HUES64 (cell line): ENCODE measurements at regions not wholly inside any gene's neighbourhood (a gene's known extent, or its start where the extent isn't known, plus 50 kb on each side); places are given as distances from the start of the nearest gene placed in this dataset.

Source experiments
- H3K27ac ChIP-seq: 2 replicates; pipeline ENCODE4 v1.7.0; 2013; ENCODE audit warnings: low read depth, low read length, inconsistent platforms
- H3K27me3 ChIP-seq: 2 replicates; pipeline ENCODE4 v1.6.1; 2013; ENCODE audit warnings: mild to moderate bottlenecking, low read length; ENCODE audit not compliant: insufficient read depth
- H3K36me3 ChIP-seq: 2 replicates; pipeline ENCODE4 v1.6.1; 2013; ENCODE audit warnings: mild to moderate bottlenecking, low read length; ENCODE audit not compliant: insufficient read depth
- H3K4me1 ChIP-seq: 2 replicates; pipeline ENCODE4 v1.6.1; 2013; ENCODE audit warnings: mild to moderate bottlenecking, low read length, moderate library complexity; ENCODE audit not compliant: insufficient read depth
- H3K4me3 ChIP-seq: 2 replicates; pipeline ENCODE4 v1.5.1; 2013; ENCODE audit warnings: mild to moderate bottlenecking, low read length, moderate library complexity
- H3K9ac ChIP-seq: 2 replicates; pipeline ENCODE4 v1.6.1; 2013; ENCODE audit warnings: mild to moderate bottlenecking, low read depth, low read length
- H3K9me3 ChIP-seq: 2 replicates; pipeline ENCODE4 v1.6.1; 2013; ENCODE audit warnings: low read depth, low read length; ENCODE audit not compliant: insufficient read depth
- WGBS: fragments of 150-250, 120-280 bp; methylation state at CpG from one replicate; pipeline ENCODE4 v1.1.7; 2013; ENCODE audit warnings: missing lambda C conversion rate; 5-methylcytosine and 5-hydroxymethylcytosine counted together

- Histone ChIP-seq H3K9me3 (no peaks in the 10 kb centered on the region), H3K36me3 (no peaks in the 10 kb centered on the region), H3K9ac (no peak overlapping the region), H3K27ac (no peak overlapping the region), H3K4me3 (no peak overlapping the region), H3K4me1 (no peaks in the 10 kb centered on the region), H3K27me3 (no peaks in the 10 kb centered on the region)
Observed at GRCh38 chr12:67370979-67371378, 101.8 kb downstream of the CAND1 start.

- Histone ChIP-seq H3K4me1 (no peaks in the 10 kb centered on the region), H3K27me3 (no peaks in the 10 kb centered on the region), H3K9me3 (no peaks in the 10 kb centered on the region), H3K9ac (no peak overlapping the region), H3K4me3 (no peak overlapping the region), H3K36me3 (no peaks in the 10 kb centered on the region), H3K27ac (no peak overlapping the region)
- WGBS = 91% methylated on average over 4 of the region's 4 CpGs
Observed at GRCh38 chr12:67377021-67377420, 107.9 kb downstream of the CAND1 start.

GRCh38 chr12:67377541-67377940 lies 108.4 kb downstream of the CAND1 start:
- no peak overlapping the region for H3K9ac ChIP-seq
- H3K4me3 ChIP-seq = no peak overlapping the region
- no peaks in the 10 kb centered on the region for H3K27me3 ChIP-seq
- no peaks in the 10 kb centered on the region for H3K4me1 ChIP-seq
- 93% methylated on average over 4 of the region's 4 CpGs for WGBS
- H3K36me3 ChIP-seq = no peaks in the 10 kb centered on the region
- H3K9me3 ChIP-seq = no peaks in the 10 kb centered on the region
- H3K27ac ChIP-seq = no peak overlapping the region

- Histone ChIP-seq H3K4me1 (no peaks in the 10 kb centered on the region), H3K36me3 (no peaks in the 10 kb centered on the region), H3K9me3 (no peaks in the 10 kb centered on the region), H3K9ac (no peak overlapping the region), H3K4me3 (no peak overlapping the region), H3K27me3 (no peaks in the 10 kb centered on the region), H3K27ac (no peak overlapping the region)
- 85% methylated on average over 4 of the region's 4 CpGs for WGBS
Observed at GRCh38 chr12:67382241-67382871, 113.2 kb downstream of the CAND1 start.

GRCh38 chr12:67386869-67387565 lies 117.9 kb downstream of the CAND1 start:
- no peak overlapping the region for H3K27ac ChIP-seq
- 100% methylated on average over 2 of the region's 4 CpGs for WGBS
- H3K27me3 ChIP-seq = no peaks in the 10 kb centered on the region
- peaks cover 9% of the 10 kb centered on the region for H3K4me1 ChIP-seq
- H3K36me3 ChIP-seq = no peaks in the 10 kb centered on the region
- H3K4me3 ChIP-seq = no peak overlapping the region
- no peaks in the 10 kb centered on the region for H3K9me3 ChIP-seq
- no peak overlapping the region for H3K9ac ChIP-seq

- H3K4me3 ChIP-seq = no peak overlapping the region
- H3K9me3 ChIP-seq = no peaks in the 10 kb centered on the region
- peaks cover 9% of the 10 kb centered on the region for H3K4me1 ChIP-seq
- 27% methylated on average over 3 of the region's 3 CpGs for WGBS
- no peak overlapping the region for H3K27ac ChIP-seq
- no peaks in the 10 kb centered on the region for H3K36me3 ChIP-seq
- no peaks in the 10 kb centered on the region for H3K27me3 ChIP-seq
- H3K9ac ChIP-seq = no peak overlapping the region
Observed at GRCh38 chr12:67388331-67389138, 119.4 kb downstream of the CAND1 start.

- Histone ChIP-seq H3K27me3 (no peaks in the 10 kb centered on the region), H3K4me1 (peaks cover 9% of the 10 kb centered on the region), H3K27ac (no peak overlapping the region), H3K9ac (no peak overlapping the region), H3K9me3 (no peaks in the 10 kb centered on the region), H3K4me3 (no peak overlapping the region), H3K36me3 (no peaks in the 10 kb centered on the region)
- WGBS = 83% methylated on average over 4 of the region's 4 CpGs
Observed at GRCh38 chr12:67390273-67390672, 121.1 kb downstream of the CAND1 start.

GRCh38 chr12:67391034-67391433 lies 121.9 kb downstream of the CAND1 start:
- H3K36me3 ChIP-seq = no peaks in the 10 kb centered on the region
- H3K4me3 ChIP-seq = no peak overlapping the region
- no peak overlapping the region for H3K27ac ChIP-seq
- peaks cover 9% of the 10 kb centered on the region for H3K4me1 ChIP-seq
- no peaks in the 10 kb centered on the region for H3K27me3 ChIP-seq
- no peaks in the 10 kb centered on the region for H3K9me3 ChIP-seq
- 89% methylated on average over 1 of the region's 1 CpG for WGBS
- no peak overlapping the region for H3K9ac ChIP-seq

GRCh38 chr12:67391656-67392055 lies 122.5 kb downstream of the CAND1 start:
- H3K4me1 ChIP-seq = peaks cover 9% of the 10 kb centered on the region
- no peaks in the 10 kb centered on the region for H3K9me3 ChIP-seq
- H3K9ac ChIP-seq = no peak overlapping the region
- no peaks in the 10 kb centered on the region for H3K27me3 ChIP-seq
- no peak overlapping the region for H3K27ac ChIP-seq
- 95% methylated on average over 2 of the region's 2 CpGs for WGBS
- H3K4me3 ChIP-seq = no peak overlapping the region
- H3K36me3 ChIP-seq = no peaks in the 10 kb centered on the region

- no peak overlapping the region for H3K4me3 ChIP-seq
- no peaks in the 10 kb centered on the region for H3K36me3 ChIP-seq
- H3K9me3 ChIP-seq = no peaks in the 10 kb centered on the region
Observed at GRCh38 chr12:67394550-67394949, 125.4 kb downstream of the CAND1 start.

GRCh38 chr12:67400742-67401141 lies 131.6 kb downstream of the CAND1 start:
- Histone ChIP-seq H3K9ac (no peak overlapping the region), H3K36me3 (no peaks in the 10 kb centered on the region), H3K4me1 (no peaks in the 10 kb centered on the region), H3K9me3 (0 out of 2 replicates have a peak, but pooled peaks cover 5% of the 10 kb centered on the region), H3K27ac (no peak overlapping the region), H3K4me3 (no peak overlapping the region), H3K27me3 (no peaks in the 10 kb centered on the region)
- 89% methylated on average over 3 of the region's 4 CpGs for WGBS

More at GRCh38 chr12:67394550-67394949, 125.4 kb downstream of the CAND1 start:
- Histone ChIP-seq H3K27ac (no peak overlapping the region), H3K27me3 (no peaks in the 10 kb centered on the region), H3K9ac (no peak overlapping the region), H3K4me1 (no peaks in the 10 kb centered on the region; the same call in 1 of the 2 replicates)
- 78% methylated on average over 6 of the region's 6 CpGs for WGBS
